ENCODE measurements at regions not wholly inside any gene's neighbourhood (a gene's known extent, or its start where the extent isn't known, plus 50 kb on each side); places are given as distances from the start of the nearest gene placed in this dataset.
"Not testable (repeated sequence)": the region's sequence is repeated elsewhere in the genome, so short reads cannot be mapped to it uniquely, and the experiment has no call there.

GRCh38 chr6:67922588-67922987 is 712.5 kb upstream of the ADGRB3 start:
- DNase-seq (ENCODE audit: low read depth in 4 of 4, low spot score in 3 of 4), result not testable (repeated sequence)

- DNase-seq (ENCODE audit: low read depth in 4 of 4, low spot score in 3 of 4), result not testable (repeated sequence)
Observed at GRCh38 chr6:67920040-67920439, 715.0 kb upstream of the ADGRB3 start.

DNA sequence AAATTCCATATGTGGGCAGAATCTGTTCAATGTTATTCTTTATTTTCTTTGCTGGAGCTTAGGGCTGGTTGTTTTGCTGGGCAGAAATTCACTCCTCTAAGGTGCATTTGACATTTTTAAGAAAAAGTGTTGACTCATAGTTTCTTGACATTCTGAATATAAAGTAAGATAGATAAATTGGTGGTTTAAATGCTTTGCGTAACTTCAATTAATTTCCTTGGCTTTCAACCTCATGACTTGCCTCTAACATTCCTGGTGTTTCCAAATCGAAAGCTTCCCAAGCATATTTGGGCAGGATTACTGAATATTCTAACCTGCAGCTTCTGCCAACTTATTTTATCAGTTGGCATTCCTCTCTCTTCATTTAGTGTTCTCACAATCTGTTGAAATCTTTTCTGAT is 718.7 kb upstream of the ADGRB3 start:
- DNase-seq (ENCODE audit: low read depth in 4 of 4, low spot score in 3 of 4), result no peak

DNA sequence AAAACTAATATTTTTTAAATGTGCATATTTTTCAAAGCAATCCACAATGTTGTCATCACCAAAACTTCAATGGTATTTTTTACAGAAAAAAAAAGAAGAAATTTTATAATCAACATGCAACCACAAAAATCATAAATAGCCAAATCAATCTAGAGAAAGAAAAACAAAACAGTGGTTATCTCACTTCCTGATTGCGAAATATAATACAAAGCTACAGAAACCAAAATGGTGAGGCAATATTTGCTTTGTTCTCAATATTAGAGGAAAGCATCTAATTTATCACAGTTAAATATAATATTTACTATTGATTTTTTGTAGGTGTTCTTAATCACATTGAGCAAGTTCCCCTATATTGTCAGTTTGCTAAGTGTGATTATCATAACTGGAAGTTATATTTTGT is 720.7 kb upstream of the ADGRB3 start:
- DNase-seq (ENCODE audit: low read depth in 4 of 4, low spot score in 3 of 4), result no peak

- no peak for DNase-seq (ENCODE audit: low read depth in 4 of 4, low spot score in 3 of 4)
Observed at GRCh38 chr6:67909354-67909753, 725.7 kb upstream of the ADGRB3 start.

DNA sequence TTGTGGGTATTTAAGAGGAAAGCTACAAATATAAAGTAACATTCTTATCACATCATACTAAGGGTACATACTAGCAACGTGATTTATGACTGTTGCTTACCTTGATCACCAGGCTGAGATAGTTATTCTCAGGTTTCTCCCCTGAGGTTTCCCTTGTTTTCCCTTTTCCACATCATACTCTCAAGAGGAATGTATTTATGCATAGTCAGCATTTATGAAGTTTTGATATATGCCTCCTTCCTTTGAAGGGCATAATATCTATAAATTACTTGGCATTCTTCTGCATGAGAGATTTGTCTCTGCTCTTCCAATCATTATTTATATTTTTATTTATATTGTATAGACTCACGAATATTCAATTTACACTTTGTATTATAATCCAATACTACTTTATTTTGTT is 726.7 kb upstream of the ADGRB3 start:
- no peak for DNase-seq (ENCODE audit: low read depth in 4 of 4, low spot score in 3 of 4)

- DNase-seq (ENCODE audit: low read depth in 4 of 4, low spot score in 3 of 4), result not testable (repeated sequence)
Observed at GRCh38 chr6:67904735-67905134, 730.3 kb upstream of the ADGRB3 start.

DNA sequence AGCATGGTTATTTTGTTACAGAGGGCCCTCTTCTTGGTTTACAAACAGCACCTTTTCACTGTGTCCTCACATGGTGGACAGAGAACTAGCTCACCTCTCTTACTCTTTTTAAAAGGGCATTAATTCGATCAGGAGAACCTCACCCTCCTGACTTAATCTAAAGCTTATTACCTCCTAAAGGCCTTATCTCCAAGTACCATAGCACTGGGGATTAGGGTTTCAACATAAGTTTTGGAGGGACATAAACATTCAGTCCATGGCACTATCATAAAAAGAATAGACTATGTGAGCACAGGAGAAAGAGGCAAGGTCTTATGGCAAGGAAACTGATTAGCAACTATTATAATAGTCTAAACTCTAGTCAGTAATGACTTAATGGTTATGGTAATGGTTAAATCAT is 736.2 kb upstream of the ADGRB3 start:
- no peak for DNase-seq (ENCODE audit: low read depth in 4 of 4, low spot score in 3 of 4)

- no peak for DNase-seq (ENCODE audit: low read depth in 4 of 4, low spot score in 3 of 4)
Observed at GRCh38 chr6:67897998-67898607, 737.0 kb upstream of the ADGRB3 start.

DNA sequence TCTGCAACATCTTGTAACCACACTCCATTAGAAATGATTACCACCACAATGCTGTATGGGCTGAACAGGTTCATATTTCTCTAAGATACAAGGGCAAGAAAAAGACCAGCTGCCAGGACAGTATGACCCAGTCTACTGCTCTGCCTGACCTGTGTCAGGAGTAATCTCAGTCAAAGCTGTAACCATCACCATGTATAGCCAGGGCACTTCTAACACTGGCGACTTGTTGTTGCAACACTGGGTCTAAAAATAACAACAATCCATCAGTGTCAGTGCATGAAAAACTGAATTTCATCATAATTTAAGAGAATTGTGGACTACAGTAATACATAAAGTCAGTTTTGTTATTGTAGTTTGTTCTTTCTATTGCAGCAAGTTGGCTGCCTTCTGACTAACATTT is 738.6 kb upstream of the ADGRB3 start:
- DNase-seq (ENCODE audit: low read depth in 4 of 4, low spot score in 3 of 4), result no peak

- no peak for DNase-seq (ENCODE audit: low read depth in 4 of 4, low spot score in 3 of 4)
Observed at GRCh38 chr6:67889682-67889995, 745.4 kb upstream of the ADGRB3 start.

DNA sequence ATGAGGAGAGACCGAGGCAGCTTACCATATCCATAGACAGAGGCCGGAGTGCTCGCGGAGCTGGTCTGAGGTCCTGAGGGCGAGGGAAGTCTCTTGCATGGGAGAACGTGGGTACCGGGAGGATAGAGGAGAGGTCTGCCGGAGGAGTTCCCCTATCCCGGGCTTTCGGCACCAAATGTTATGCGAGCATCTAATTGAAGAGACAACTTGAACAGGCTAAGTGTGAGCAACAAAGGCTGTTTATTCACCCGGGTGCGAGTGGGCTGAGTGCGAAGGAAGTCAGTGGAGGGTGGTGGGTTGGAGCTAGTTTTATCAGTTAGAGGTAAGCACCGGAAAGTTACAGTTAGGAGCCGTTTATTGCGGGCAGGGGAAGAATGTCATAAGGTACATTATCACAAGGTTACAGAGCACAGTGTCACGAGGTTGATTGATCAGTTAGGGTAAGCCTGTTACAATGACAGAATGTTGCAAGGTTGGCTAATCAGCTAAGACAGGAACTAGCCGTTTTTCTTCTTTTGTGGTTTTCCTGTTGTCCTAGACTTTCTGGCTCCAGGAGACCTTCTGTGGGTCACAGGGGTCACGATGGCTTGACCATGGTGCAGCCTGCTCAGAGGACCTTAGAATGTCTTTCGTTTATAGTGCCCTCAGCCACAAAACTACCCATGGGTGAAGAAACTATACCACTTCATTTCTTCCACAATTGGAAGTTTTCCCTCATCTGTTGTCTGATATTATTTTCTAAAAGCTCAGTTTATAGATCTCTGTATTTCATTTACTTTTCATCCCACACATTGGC is 746.0 kb upstream of the ADGRB3 start:
- DNase-seq (ENCODE audit: low read depth in 4 of 4, low spot score in 3 of 4), result no peak

DNA sequence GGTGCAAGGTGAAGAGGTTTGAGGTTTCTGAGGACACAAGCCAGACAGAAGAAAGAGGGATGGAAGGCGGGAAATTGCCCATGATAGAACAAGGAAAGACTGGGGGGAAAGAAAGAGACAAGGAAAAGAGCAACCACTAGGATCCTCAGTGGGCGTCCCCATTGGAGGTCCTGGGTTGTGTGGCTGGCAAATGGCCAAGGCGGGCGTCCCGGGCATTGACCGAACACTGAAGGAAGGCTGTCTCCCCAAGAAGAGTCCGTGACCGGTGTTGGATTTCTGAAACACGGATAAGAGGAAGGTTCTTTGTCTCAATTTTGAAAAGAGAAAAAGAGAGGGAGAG is 746.6 kb upstream of the ADGRB3 start:
- DNase-seq (ENCODE audit: low read depth in 4 of 4, low spot score in 3 of 4), result no peak

GRCh38 chr6:67887747-67888545 is 747.1 kb upstream of the ADGRB3 start:
- DNase-seq (ENCODE audit: low read depth in 4 of 4, low spot score in 3 of 4), result no peak

DNA sequence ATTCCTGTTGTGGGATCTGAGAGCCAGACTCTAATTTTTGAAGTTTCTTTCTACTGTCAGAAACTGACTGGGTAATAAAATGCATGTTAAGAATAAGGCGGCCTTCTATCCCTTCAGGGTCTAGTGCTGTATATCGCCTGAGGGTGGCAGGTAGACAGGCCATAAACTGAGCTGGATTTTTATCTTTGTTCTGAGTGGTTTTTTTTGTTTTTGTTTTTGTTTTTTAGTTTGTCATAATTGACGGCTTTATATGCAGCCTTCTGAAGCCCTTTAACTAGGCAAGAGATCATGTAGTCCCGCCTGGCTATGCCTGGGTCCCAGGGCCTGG is 747.7 kb upstream of the ADGRB3 start:
- no peak for DNase-seq (ENCODE audit: low read depth in 4 of 4, low spot score in 3 of 4)

DNA sequence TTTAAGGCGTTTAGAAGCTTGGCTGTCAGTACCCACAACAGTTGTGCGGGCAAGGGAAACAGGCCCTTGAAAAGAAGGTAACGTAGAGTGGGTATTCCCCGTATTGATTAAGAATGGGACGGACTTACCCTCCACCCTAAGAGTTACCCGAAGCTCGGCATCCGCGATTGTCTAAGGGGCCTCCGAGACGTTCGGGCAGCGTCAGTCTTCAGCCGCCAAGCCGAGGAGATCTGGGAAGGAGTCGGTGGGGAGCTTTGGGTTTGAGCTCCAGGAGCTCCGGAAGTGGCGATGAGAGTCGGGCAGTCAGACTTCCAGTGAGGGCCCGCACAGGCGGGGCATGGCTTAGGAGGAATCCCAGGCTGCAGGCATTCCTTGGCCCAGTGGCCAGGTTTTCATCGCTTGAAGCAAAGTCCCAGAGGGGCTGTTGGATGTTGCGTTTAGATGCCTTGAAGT is 748.2 kb upstream of the ADGRB3 start:
- DNase-seq (ENCODE audit: low read depth in 4 of 4, low spot score in 3 of 4), result no peak

GRCh38 chr6:67886036-67886707 is 748.9 kb upstream of the ADGRB3 start:
- no peak for DNase-seq (ENCODE audit: low read depth in 4 of 4, low spot score in 3 of 4)

DNA sequence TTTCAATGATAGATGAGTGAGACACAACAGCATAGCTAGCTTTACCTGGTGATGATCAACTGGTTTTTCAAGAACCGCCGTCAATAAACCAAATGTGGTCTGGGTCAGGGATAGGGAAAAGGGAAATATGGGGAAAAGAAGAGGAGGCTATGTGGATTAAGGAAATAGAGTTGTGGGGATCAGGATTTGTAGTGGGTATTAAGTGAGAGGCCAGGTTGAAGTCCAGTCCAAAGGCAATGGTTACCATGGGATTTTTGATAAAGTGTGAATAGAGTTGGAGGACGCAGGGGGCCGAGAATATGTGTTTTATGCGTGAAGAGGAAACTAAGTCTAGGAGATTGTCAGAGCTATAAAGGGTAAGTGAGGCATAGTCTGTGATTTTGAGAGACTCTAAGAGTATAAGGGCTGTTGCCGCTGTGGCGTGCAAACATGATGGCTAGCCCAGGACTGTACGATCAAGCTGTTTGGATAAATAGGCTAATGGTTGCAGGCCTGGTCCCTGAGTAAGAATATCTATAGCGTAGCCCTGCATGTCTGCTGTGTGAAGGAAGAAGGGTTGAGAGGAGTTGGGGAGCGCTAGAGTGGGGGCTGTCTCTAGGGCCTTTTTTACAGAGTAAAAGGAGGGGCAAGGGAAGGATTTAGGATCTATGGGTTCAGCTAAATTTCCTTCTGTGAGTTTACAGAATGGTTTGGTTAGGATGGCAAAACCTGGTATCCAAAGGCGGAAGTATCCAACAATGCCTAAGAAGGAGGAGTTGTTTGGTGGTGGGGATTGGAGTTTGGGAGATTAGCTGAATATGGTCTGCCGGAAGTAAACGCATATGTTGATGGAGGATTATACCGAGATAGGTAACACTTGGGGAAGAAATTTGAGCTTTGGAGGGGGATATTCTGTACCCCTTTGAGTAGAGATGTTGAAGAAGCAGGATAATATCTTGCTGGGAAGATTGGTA is 749.7 kb upstream of the ADGRB3 start:
- DNase-seq (ENCODE audit: low read depth in 4 of 4, low spot score in 3 of 4), result no peak

DNA sequence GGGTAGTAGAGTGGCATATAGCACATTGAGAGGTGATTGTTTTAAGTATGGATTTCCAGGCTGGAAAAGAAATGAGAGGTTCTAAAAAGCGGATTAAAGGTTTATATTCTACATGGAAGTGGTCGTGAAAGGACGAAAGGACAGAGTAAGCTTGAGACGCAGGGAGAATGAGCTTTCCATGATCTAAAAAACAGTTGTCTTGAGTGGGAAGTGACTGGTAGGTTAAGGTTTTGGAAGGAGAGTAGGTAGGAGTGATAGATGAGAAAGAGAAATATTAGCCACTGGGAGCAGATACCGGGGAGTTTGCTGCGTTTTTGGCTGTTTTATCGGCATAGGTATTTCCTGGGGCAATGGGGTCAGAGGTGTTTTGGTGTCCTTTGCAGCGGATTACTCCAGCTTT is 750.6 kb upstream of the ADGRB3 start:
- no peak for DNase-seq (ENCODE audit: low read depth in 4 of 4, low spot score in 3 of 4)
